Hepatocyte (in vitro differentiated cells): ENCODE measurements at regions not wholly inside any gene's neighbourhood (a gene's known extent, or its start where the extent isn't known, plus 50 kb on each side); places are given as distances from the start of the nearest gene placed in this dataset.

Experiments
- EZH2 ChIP-seq: fragments of 200-600 bp; sonication (generic); IDR thresholded peaks from 2 replicates; pipeline ENCODE4 v1.6.1; 2016; ENCODE audit warnings: antibody characterized with exemption, mild to moderate bottlenecking, borderline replicate concordance
- TF ChIP-seq, protein P1 (sequence below): fragments of 200-600 bp; sonication (generic); IDR thresholded peaks from 2 replicates; pipeline ENCODE4 v1.5.1; 2016; ENCODE audit warnings: antibody characterized with exemption, mild to moderate bottlenecking; ENCODE audit not compliant: poor library complexity

DNA sequence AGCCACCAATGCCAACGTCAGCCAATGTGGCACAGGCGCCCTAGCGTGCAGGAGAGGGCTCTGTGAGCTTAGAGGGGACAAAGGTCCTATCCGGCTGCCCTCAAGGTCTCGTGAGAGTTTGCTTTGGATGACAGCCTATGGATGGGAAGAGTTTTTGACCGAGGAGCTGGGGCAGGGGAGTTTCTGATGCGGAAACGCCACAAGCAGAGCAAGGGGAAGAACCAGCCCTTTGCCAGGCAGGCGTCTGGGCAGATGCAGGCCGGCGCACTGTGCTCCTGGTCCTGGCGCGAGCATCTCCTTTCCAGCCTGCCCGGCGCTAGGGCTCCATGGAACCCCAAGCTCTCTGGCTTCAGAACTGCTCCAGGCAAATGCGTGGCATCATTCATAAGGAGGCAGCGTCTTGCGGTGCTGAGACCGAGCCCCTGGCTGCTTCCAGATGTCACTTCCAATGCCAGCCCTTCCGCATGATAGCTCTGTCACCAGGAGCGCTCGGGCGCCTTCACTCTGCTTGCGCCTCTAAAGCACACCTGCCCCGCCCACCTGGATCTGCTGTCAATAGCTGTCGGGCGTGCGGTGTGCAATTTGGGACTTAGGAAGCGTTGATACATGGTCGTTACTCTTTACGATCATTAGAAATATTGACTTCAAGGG is 374.9 kb upstream of the IRX1 start:
- TF ChIP-seq, protein P1, sequence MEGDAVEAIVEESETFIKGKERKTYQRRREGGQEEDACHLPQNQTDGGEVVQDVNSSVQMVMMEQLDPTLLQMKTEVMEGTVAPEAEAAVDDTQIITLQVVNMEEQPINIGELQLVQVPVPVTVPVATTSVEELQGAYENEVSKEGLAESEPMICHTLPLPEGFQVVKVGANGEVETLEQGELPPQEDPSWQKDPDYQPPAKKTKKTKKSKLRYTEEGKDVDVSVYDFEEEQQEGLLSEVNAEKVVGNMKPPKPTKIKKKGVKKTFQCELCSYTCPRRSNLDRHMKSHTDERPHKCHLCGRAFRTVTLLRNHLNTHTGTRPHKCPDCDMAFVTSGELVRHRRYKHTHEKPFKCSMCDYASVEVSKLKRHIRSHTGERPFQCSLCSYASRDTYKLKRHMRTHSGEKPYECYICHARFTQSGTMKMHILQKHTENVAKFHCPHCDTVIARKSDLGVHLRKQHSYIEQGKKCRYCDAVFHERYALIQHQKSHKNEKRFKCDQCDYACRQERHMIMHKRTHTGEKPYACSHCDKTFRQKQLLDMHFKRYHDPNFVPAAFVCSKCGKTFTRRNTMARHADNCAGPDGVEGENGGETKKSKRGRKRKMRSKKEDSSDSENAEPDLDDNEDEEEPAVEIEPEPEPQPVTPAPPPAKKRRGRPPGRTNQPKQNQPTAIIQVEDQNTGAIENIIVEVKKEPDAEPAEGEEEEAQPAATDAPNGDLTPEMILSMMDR, result no peak
- no peak for TF ChIP-seq EZH2
